Right atrium auricular region (tissue), 2 donors: ENCODE measurements at regions not wholly inside any gene's neighbourhood (a gene's known extent, or its start where the extent isn't known, plus 50 kb on each side); places are given as distances from the start of the nearest gene placed in this dataset.

Experiments used
- DNase-seq: peaks from one replicate; pipeline ENCODE4 v3.0.0-alpha.2; 2019; ENCODE audit warnings: low spot score
- H3K27ac ChIP-seq, 2 donors: fragments of 200-600 bp; sonication (generic); 1 replicate in 1 of 2; 2 replicates in 1 of 2; pipeline ENCODE4 v1.5.1; 2016 to 2019
- H3K27me3 ChIP-seq, 2 donors: fragments of 200-600 bp; sonication (generic); one replicate each; pipeline versions ENCODE4 v1.5.1 to v1.6.0; 2017 to 2019
- H3K36me3 ChIP-seq: fragments of 200-600 bp; sonication (generic); one replicate; pipeline ENCODE4 v1.5.1; 2016
- H3K4me1 ChIP-seq, 2 donors: fragments of 200-600 bp; sonication (generic); one replicate each; pipeline versions ENCODE4 v1.5.1 to v1.6.0; 2017 to 2019
- H3K4me3 ChIP-seq, 2 donors: fragments of 200-600 bp; sonication (generic); 1 replicate in 1 of 2; 2 replicates in 1 of 2; pipeline ENCODE4 v1.5.1; 2017 to 2019; ENCODE audit warnings: mild to moderate bottlenecking in 1 of 2, moderate library complexity in 1 of 2
- H3K9me3 ChIP-seq, 2 donors: fragments of 200-600 bp; sonication (generic); one replicate each; pipeline ENCODE4 v1.5.1; 2019
- TF ChIP-seq, protein P1 (sequence below), 2 donors: fragments of 200-600 bp; sonication (generic); IDR thresholded peaks; one replicate each; pipeline ENCODE4 v1.5.1; 2019; ENCODE audit warnings: antibody characterized with exemption in 2 of 2

DNA sequence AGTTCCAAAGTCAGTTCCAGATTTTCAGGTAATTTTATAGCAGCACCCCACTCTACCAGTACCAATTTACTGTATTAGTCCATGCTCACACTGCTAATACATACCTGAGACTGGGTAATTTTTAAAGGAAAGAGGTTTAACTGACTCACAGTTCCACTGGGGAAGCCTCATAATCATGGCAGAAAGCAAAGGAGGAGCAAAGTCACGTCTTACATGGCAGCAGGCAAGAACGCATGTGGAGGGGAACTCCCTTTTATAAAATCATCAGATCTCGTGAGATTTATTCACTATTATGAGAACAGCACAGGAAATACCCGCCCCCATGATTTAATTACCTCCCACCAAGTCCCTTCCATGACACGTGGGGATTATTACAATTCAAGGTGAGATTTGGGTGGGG is 142.4 kb downstream of the AHR start:
- Histone ChIP-seq H3K9me3 (no peaks in the 10 kb centered on the region), H3K4me3 (no peak overlapping the region), H3K36me3 (no peaks in the 10 kb centered on the region), H3K27me3 (no peaks in the 10 kb centered on the region), H3K27ac (no peak overlapping the region), H3K4me1 (no peaks in the 10 kb centered on the region)
- DNase-seq = no peak
- TF ChIP-seq, protein P1, sequence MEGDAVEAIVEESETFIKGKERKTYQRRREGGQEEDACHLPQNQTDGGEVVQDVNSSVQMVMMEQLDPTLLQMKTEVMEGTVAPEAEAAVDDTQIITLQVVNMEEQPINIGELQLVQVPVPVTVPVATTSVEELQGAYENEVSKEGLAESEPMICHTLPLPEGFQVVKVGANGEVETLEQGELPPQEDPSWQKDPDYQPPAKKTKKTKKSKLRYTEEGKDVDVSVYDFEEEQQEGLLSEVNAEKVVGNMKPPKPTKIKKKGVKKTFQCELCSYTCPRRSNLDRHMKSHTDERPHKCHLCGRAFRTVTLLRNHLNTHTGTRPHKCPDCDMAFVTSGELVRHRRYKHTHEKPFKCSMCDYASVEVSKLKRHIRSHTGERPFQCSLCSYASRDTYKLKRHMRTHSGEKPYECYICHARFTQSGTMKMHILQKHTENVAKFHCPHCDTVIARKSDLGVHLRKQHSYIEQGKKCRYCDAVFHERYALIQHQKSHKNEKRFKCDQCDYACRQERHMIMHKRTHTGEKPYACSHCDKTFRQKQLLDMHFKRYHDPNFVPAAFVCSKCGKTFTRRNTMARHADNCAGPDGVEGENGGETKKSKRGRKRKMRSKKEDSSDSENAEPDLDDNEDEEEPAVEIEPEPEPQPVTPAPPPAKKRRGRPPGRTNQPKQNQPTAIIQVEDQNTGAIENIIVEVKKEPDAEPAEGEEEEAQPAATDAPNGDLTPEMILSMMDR (IDR thresholded peaks at IDR 0.05) = no peak

DNA sequence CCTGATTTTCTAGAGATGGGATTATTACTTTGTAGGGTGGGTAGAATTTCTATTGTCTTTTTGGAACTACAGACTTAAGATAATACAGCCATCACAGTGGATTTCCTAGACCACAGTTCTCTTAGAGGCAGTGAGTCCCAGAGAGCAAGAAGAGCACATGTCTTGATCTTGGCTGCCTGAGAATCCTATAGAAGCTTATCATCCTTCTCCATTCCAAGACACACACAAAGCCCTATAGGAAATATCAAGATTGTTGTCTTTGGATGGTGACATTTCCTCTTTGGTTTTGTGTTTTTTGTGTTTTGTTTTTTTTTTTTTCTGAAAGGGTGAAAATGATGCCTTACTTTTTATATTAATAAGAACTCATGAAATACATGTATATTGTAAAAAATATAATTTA is 143.1 kb downstream of the AHR start:
- Histone ChIP-seq H3K27me3 (no peaks in the 10 kb centered on the region), H3K9me3 (no peaks in the 10 kb centered on the region), H3K27ac (no peak overlapping the region), H3K36me3 (no peaks in the 10 kb centered on the region), H3K4me3 (no peak overlapping the region), H3K4me1 (no peaks in the 10 kb centered on the region)
- DNase-seq = no peak
- TF ChIP-seq, protein P1 (IDR thresholded peaks at IDR 0.05) = no peak

DNA sequence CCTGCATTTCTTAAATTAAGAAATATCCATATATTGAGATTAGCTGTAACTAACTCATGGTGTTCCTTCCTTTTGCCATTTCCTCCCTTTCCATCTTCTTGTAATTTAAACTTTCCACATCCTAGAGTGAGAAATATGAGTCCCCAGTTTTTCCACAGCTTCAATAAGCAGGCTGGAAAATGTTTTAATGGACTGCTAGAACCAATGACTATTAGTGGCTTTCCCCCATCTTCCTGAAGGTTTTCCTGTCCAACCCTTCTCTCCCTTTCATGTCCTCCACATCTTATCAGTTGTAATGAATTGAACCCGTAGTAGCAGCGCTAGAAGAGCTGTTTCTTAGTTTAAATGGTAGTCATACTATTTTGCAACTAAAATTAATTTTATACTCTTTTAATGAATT is 145.7 kb downstream of the AHR start:
- no peak overlapping the region for H3K27ac ChIP-seq
- H3K4me3 ChIP-seq = no peak overlapping the region
- TF ChIP-seq, protein P1 (IDR thresholded peaks at IDR 0.05) = no peak

DNA sequence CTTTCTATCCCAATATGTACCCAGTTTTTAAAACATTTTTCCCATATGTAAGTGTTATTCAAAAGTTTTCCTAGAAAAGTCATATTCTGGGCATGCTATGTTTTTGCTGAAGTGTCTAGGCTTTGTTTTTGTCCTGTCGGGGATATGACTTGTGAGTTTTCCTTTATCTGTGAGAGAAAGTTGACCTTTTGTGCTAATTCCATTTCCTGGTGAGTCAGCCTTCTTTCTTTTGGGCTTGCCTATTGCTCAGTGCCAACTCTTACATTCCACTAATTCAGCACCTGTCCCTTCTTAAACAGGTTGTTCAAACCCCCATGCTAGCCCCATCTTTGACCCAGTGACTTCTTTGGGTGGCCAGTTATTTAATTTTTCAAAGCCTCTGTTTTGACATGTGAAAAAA is 146.2 kb downstream of the AHR start:
- TF ChIP-seq, protein P1 (IDR thresholded peaks at IDR 0.05) = no peak
- Histone ChIP-seq H3K4me1 (no peaks in the 10 kb centered on the region), H3K27ac (no peak overlapping the region), H3K9me3 (peaks cover 0 to 20% of the 10 kb centered on the region in 2 donors), H3K27me3 (no peaks in the 10 kb centered on the region), H3K36me3 (no peaks in the 10 kb centered on the region), H3K4me3 (no peak overlapping the region)
- no peak for DNase-seq

More for the DNA sequence above, 145.7 kb downstream of the AHR start:
- Histone ChIP-seq H3K4me1 (no peaks in the 10 kb centered on the region), H3K27me3 (no peaks in the 10 kb centered on the region), H3K9me3 (peaks cover 0 to 20% of the 10 kb centered on the region in 2 donors), H3K36me3 (no peaks in the 10 kb centered on the region)
- no peak for DNase-seq

DNA sequence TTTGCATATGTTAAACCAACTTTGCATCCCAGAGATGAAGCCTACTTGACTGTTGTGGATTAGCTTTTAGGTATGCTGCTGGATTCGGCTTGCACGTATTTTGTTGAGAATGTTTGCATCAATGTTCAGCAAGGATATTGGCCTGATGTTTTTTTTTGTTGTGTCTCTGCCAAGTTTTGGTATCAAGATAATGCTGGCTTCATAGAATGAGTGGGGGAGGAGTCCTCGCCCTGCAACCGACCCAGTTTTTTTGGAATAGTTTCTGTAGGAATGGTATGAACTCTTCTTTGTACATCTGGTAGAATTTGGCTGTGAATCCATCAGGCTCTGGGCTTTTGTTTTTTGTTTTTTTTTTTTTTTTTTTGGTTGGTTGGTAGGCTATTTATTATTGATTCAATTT is 147.9 kb downstream of the AHR start:
- Histone ChIP-seq H3K27ac (no peak overlapping the region), H3K36me3 (no peaks in the 10 kb centered on the region), H3K27me3 (no peaks in the 10 kb centered on the region), H3K4me1 (no peaks in the 10 kb centered on the region), H3K4me3 (no peak overlapping the region), H3K9me3 (peaks cover 0 to 20% of the 10 kb centered on the region in 2 donors)
- TF ChIP-seq, protein P1 (IDR thresholded peaks at IDR 0.05) = no peak
- DNase-seq = no peak

DNA sequence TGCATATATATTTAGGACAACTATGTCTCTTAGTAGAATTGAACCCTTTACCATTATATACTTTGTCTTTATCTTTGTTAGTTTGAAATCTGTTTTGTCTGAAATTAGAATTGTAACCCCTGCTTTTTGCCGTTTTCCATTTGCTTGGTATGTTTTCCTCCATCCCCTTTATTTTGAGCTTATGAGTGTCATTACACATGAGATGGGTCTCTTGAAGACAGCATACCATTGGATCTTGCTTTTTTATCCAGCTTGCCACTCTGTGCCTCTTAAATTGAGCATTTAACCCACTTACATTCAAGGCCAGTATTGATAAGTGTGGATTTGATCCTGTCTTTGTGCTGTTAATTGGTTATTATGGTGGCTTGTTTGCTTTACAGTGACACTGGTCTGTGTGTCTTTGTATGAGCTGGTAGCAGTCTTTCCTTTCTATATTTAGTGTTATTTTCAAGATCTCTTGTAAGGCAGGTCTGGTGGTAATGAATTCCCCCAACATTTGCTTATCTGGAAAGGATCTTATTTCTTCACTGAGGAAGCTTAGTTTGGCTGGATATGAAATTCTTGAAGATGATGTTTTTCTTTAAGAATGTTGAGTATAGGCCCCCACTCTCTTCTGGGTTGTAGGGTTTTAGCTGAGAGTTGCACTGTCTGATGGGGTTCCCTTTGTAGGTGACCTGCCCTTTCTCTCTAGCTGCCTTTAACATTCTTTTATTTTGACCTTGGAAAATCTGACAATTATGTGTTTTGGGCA is 149.5 kb downstream of the AHR start:
- H3K27me3 ChIP-seq = no peaks in the 10 kb centered on the region
- no peak overlapping the region for H3K4me3 ChIP-seq
- no peak for DNase-seq
- no peaks in the 10 kb centered on the region for H3K4me1 ChIP-seq
- TF ChIP-seq, protein P1 (IDR thresholded peaks at IDR 0.05) = no peak
- H3K27ac ChIP-seq = no peak overlapping the region
- peaks cover 0 to 20% of the 10 kb centered on the region in 2 donors for H3K9me3 ChIP-seq
- H3K36me3 ChIP-seq = no peaks in the 10 kb centered on the region
